HG03097 (cell line): ENCODE measurements at regions not wholly inside any gene's neighbourhood (a gene's known extent, or its start where the extent isn't known, plus 50 kb on each side); places are given as distances from the start of the nearest gene placed in this dataset.
"Not testable (repeated sequence)": the region's sequence is repeated elsewhere in the genome, so short reads cannot be mapped to it uniquely, and the experiment has no call there.

Experiments
- ATAC-seq: cut with Tn5 transposase; IDR thresholded peaks from one replicate; pipeline ENCODE4 v1.9.1; 2021; ENCODE audit not compliant: unreplicated experiment, low FRiP score

- ATAC-seq: not testable (repeated sequence)
Observed at GRCh38 chr16:46388354-46388753, 232.8 kb downstream of the SHCBP1 start.

GRCh38 chr16:46387720-46388119, 233.5 kb downstream of the SHCBP1 start:
- peak; percentile 1 for ATAC-seq

GRCh38 chr16:46386805-46387620, 234.2 kb downstream of the SHCBP1 start:
- peak; percentile 10 for ATAC-seq

- not testable (repeated sequence) for ATAC-seq
Observed at GRCh38 chr16:46386110-46386771, 234.9 kb downstream of the SHCBP1 start.

- ATAC-seq: not testable (repeated sequence)
Observed at GRCh38 chr16:46384285-46385061, 236.7 kb downstream of the SHCBP1 start.

GRCh38 chr16:46383581-46383980, 237.6 kb downstream of the SHCBP1 start:
- not testable (repeated sequence) for ATAC-seq

- ATAC-seq: not testable (repeated sequence)
Observed at GRCh38 chr16:46382791-46383541, 238.2 kb downstream of the SHCBP1 start.

GRCh38 chr16:46382079-46382478, 239.1 kb downstream of the SHCBP1 start:
- not testable (repeated sequence) for ATAC-seq

- ATAC-seq: not testable (repeated sequence)
Observed at GRCh38 chr16:46381344-46381743, 239.8 kb downstream of the SHCBP1 start.
